ENCODE measurements at regions not wholly inside any gene's neighbourhood (a gene's known extent, or its start where the extent isn't known, plus 50 kb on each side); places are given as distances from the start of the nearest gene placed in this dataset.
"Not testable (repeated sequence)": the region's sequence is repeated elsewhere in the genome, so short reads cannot be mapped to it uniquely, and the experiment has no call there.

DNA sequence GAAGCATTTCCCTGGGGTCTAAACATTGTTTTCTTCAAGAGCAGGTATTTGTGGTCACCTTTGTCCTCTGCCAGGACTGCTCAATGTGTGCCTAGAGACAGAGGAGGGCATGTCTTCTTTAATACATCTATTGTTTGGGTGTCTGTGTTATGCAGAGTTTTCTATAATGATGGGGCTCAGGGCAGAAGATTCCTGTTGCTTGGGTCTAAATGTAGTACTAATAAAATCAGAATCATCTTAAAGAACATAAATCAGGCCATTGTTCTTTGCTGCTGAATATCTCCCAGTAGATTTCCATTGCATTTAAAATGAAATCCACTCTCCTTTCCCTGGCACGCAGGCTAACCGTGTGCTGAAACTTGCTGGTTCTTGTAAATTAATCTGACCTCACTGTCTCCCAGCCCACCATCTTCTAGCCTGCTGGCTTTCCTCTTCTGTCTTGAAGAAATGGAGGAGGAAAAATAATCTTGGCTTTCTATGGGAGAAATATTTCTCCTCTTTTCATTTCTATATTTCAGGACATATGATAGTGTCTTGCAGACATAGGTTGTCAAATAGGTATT, 1396.8 kb downstream of the GATA3 start:
- DNase-seq: no peak

DNA sequence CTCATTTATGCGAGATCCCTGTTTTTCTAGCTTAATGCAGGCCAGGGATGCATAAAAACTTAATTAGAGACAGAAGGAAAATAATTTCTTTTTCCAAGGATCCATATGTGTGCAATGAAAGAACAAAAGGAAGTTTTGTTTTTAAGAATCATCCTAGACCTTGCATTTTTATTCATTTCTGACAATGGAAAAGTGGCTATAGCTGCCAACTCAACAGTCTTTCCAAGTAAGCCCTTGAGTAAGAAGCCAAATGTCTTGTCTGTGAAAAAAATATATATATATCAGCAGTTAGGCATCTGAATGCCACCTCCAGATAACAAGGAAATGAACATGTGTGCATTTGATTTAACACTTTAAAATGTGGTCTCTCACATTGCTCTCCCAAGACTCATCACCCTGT, 1397.6 kb downstream of the GATA3 start:
- no peak for DNase-seq

DNA sequence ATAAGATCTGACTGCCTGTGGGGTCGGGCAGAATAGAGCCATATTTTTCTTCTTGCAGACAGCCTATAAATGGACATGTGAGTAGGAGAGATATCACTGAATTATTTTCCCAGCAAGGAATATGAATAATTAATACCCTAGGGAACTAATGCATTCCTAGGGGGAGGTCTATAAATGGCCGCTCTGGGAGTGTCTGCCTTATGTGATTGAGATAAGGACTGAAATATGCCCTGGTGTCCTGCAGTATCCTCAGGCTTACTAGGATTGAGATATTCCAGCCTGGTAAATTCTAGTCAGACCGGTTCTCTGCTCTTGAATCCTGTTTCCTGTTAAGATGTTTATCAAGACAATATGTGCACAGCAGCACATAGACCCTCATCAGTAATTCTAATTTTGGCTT, 1399.4 kb downstream of the GATA3 start:
- not testable (repeated sequence) for DNase-seq

DNA sequence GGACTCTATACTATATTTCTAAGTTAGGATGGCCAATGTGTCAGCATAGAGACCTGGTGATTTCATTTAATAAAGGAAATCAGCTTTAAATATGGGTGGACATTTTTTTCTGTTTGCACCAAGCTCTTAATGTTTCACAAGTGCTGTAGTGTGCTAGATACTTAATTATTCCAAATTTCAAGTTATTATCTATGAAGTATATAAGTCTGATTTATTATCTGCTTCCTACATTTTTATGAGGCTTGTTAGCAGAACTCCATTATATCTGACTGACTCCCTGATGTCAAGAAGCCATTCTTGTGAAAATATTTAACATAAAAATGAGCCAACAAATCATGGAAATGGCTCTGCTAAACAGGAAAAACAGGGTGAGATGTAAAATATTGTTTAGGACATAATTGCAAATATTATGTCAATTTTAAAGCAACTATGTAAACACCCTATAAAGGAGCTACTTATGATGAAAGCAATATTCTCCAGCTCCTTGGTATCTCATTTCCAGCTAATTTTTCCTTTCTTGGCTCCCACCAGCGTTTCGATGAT, 1415.2 kb downstream of the GATA3 start:
- no peak for DNase-seq

DNA sequence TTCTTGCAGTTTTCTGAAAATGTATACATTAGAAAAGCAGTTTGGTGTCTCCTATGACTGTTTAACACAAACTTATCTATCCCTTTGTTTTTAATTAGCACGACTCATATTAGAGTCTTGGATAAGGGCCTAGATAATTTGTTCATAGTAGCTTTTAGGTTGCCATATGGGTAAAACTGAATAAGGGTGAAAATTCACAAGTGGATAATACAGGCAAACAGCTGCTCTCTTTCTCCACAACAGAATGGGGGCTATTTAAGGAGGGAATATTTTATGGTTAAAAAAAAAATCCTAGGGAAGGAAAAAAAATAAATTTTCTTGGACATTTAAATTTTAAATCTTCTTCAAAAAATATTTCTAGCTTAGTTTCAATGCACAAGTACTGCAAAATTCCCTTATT, 1416.1 kb downstream of the GATA3 start:
- no peak for DNase-seq

DNA sequence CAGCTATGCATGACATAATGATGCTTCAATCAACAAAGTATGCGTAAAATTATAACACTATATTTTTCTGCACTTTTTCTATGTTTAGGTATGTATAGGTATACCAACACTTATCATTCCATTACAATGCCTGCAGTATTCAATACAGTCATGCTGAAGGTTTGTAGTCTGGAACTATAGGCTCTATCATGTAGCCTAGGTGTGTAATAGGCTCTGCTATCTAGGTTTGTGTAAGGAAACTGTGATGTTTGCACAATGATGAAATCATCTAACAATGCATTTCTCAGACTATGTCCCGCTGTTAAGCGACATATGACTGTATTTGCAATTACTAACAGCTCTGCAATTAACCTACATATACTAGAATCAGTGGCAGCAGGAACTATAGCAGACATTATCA, 1447.5 kb downstream of the GATA3 start:
- no peak for DNase-seq

DNA sequence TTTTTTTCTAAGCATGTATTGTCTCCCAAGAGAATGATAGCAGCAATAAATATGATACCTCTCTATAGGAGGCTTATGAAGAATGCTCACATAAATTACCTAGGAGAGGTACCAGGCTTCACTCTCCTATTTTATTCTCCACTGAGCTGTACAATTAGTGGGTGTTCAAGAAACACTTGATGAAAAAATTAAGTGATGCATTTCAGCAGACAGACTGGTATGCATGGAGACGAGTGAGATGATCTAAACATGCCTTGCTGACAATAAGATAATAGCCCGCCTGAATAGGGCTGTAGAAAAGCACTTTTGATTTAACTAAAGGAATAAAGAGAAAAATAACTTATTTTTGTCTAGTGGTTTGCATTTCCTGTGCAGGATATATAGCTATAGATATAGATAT, 1449.7 kb downstream of the GATA3 start:
- no peak for DNase-seq

DNA sequence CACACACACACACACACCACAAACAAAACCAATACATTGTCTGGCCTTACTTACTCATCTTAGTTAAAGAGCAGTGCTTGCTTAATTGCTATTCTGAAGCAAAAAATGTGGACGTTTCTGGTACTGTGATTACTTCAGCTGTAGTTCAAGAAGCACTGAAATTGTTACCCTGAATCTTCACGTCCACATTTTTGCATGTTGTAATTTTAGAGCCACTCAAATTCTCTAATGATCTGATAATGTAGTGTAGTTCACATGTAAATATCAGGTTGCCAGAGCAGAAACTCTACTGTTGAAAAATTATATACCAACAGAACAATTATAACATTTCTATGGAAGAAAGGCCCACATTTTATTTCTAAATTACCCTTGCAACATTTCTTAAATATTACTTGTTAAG, 1451.1 kb downstream of the GATA3 start:
- no peak for DNase-seq

DNA sequence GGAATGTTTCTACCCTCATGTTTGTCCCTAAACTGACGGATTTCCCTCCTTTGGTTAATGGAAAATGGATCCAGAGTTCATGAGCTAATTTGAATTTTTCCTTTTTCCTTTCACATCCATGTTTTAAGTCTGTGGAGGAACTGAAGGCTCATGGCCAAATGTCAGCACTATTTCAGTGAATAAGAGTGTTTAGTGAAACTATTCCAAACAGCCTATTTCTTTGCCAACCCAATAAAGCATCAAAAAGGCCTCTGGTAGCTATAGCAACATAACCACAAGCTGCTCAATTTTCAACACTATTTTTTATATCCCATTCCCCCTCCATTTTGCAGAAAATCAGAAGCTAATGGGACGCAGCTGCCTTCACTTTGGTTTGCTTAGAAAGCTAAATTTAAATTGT, 1454.1 kb downstream of the GATA3 start:
- DNase-seq: no peak

DNA sequence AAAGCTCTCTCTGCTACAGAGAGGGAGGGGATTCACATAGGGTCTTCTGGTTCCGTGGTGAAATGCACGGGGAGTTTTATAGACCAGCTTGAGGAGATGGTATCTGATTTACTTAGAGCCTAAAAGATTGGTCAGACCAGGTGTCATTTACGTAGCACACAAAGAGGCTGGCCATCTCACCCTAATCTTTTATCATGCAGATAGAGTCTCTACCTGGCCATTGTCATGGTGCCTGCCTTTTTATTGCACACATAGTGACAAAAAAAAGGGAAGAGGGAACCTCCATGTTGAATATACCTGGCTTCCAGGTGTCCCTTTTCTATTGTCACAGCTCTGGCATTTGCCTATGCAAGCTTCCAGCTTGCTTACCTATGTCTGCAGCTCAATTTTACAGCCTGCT, 1456.1 kb downstream of the GATA3 start:
- no peak for DNase-seq

DNA sequence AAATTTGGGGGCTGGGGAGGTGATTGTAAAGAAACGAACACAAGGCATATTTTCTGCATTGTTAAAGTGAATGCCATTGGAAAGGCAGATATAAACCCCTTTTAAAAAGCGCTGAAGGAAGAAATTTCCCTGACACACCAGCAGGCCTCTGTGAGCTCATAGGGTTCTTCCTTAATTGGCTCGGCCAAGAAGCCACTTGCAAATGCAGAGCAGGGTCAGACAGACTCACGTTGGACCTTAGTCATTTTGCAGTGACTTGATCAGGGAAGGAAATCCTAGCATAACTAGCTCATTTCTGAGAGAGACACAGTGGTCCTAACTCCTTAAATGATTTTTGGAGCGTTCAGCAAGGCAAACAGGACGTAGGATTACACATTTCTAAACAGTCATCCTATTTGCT, 1461.4 kb downstream of the GATA3 start:
- DNase-seq: peak in 1 of 14 donors; percentile 3

DNA sequence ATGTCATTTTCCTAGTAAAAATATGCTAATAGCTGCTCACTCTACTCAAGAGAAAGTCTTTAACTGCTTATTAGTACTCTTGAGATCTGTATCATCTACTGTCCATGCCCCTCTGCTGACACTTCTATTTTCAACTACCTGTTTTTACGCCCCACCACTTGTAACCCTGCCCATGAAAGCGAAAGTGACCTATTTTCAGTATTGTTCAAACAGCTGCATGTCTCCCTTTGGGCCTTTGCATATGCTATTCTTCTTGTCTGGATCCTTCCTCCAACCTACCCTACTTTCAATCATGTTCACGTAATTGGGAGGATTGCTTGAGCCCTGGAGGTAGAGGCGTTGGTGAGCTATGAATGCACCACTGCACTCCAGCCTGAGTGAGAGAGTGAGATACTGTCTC, 1481.3 kb downstream of the GATA3 start:
- no peak for DNase-seq

DNA sequence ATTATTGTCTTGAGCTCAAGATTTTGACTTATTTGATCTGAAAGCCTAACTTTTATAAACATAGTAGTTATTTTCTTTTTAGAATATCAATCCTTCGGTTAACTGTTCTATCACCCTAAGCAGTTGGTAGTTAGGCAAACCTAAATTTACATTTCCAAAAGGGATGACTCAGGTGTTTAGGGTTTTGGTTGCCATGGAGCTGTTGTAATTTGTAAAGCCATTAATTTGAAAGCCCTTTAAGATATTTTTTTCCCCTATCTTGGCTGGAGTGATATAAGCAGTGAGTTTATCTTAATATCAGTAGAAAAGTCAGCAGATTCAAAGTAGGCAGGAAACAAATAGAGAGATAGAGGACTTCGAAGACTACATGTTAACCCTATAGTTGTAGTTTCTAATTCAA, 1472.6 kb upstream of the CELF2 start:
- DNase-seq: no peak

DNA sequence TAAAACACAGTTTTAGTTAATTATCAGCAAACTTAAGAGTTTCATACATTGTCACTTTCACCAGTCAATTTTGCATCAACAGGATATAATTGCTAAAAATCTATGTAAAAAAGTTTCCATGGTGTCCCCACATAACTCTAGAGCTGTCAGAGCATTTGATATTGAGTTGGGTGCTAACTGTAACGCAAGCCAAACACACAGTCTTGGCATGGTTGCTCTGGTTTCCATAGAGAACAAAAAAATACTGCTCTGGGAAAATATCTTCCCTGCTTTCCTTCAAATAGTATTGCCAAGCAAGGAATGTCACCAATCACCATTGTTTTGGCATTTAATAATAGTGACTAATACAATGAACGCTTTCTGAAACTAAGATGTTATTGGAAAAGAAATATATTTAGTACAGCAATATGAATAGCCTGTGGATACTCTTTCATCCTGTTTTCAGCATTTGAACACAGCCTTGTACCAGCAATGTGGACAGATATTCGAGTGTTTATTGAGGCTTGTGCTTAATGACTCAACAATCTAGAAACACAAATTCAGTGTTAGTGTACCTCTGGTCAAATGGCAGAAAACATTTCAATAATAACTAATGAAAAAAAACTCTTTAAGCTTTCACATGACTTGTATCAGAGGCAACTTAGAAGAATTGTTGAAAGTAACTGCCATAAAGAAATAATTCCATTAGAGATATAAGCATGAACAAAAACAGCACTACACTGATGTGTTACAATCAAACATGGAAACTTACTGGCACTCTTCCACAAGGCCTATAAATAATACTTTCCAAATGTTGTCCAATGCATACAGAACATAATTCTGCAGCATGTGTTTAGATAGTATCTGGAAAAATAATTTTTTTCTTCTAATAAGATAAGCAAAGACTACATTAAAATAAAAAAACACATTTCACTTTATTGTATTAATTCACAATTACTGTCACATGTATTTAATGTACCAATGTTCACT, 1469.5 kb upstream of the CELF2 start:
- DNase-seq: no peak

DNA sequence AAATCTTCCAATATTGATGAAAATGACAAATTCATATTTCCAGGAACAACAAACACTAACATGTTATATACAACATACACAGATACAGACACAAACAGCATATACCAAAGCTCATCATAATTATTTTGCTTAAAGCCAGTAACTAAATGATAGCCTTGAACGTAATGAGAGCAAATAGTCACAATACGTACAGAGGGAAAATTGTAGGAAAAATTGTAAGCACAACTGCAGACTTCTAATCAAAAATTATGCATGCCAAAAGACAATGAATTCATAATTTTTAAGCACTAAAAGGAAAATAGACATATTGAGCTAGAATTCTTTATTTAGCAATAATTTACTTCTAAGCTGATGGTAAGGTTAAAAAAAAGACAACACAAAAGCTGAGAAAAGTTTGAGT, 1466.9 kb upstream of the CELF2 start:
- DNase-seq: no peak

DNA sequence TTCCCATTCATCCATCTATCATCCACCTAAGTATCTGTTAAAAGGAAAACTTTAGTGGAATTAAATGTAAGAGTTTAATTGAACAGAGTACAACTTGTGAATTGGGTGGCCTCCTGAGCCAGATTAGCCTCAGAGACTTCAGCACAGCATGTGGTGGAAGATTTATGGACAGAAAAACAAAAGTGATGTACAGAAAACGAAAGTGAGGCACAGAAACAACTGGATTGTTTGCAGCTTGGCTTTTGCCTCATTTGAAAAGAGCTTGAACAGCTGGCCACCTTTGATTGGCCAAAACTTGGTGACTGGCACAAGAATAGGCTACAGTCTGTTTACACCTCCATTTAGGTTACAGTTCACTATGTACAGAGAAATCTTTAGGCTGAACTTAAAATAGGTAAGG, 1463.4 kb upstream of the CELF2 start:
- DNase-seq: no peak

DNA sequence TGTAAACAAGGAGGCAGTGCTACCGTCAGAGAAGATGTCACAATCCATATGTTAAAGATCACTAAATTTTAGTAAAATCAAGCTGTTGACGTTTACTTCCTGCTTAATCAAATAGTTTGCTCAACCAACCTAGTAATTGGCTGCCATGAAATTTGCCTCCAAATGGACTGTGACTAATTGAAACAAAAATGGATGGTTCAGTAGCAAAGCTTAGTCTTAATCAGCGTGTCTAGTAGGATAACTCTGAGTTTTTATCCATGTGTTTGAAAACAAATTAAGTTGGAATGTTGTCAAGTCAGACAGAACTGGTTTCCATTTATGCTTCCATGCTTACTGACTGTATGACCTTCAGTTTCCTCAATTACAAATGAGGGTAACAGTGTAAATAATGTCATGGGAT, 1456.7 kb upstream of the CELF2 start:
- DNase-seq: no peak

DNA sequence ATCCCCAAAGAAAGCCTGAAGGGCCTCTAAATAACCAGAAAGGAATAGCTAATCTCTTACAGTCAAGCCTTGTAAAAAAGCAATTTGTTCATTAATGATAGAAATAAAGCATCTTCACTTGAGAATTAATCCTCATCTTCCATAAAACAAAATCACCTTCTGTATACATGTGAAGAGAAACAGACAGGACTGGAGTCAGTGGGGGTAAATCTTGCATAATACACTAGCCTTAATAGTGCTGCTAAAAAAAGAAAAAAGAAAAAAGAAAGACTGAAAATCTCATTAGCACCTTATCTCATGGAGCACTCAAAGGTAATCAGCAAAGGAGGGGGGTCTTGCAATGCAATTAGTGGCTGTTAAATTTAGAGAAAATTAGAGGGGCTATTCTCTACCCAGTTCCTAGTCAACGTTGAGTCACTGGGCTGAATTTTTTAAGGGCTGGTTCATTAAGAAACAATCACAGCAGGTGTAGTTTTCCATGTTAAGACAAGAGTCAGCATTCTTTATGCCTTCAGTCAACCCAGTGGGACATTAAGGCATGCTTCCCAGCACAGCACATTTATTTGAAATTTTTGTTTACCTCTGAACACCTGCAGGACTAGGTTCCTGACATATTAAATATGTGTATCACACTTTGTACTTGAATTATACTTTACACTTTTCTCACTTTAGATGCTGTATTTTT, 1455.7 kb upstream of the CELF2 start:
- no peak for DNase-seq

DNA sequence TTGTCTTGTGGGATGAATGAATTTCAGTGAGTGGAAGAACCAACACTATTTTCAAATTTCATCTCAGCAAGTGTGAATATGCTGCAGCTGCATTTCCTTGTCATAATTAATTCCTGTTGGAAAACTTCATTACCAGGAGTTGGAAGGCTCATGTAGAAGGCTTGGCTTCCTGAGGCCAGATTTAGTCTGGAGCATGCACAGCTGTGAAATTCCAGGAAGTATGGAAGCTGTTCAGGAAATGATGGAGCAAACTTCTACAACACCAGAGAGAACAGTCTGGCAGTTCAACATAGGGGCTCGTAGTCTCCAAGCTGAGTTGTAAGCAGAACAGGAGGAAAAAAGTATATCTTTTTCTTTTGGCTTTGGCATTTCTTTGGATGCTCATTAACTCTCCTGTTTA, 1439.9 kb upstream of the CELF2 start:
- no peak for DNase-seq

DNA sequence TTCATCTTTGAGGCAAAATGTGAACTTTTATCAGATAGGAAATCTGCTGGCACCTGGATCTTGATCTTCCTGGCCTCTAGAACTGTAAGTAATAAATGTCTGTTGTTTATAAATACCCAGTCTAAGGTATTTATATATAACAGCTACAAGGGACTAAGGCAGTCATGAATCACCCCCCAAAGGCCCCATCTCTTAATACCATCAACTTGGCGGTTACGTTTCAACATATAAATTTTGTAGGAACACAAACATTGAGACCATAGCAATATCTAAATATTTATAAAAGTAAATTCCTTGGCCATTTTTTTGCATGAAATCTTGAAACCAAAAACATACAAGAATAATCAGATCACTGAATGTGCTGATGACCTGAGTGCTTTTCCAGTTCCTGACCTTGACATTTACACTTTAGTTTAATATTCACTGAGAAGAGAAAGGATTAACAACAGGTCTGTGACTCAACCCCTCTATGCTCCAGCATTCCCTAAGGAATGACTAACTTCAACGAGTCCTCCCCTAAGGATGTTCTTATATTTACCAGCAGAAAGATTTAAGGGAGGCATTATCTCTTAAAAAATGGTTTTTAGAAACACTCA, 1438.5 kb upstream of the CELF2 start:
- DNase-seq: no peak

DNA sequence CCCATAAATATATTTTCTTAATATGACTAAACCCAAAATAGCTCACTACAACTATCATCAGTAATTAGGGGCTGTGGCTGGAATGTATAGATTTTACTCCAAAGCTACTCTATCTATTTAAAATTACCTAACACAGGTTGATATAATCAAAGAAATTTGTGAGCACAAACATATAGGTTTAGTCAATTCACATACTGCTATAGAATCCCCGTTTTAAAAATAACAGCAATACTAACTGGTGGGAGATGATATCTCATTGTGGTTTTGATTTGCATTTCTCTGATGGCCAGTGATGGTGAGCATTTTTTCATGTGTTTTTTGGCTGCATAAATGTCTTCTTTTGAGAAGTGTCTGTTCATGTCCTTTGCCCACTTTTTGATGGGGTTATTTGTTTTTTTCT, 1434.9 kb upstream of the CELF2 start:
- DNase-seq: not testable (repeated sequence)

DNA sequence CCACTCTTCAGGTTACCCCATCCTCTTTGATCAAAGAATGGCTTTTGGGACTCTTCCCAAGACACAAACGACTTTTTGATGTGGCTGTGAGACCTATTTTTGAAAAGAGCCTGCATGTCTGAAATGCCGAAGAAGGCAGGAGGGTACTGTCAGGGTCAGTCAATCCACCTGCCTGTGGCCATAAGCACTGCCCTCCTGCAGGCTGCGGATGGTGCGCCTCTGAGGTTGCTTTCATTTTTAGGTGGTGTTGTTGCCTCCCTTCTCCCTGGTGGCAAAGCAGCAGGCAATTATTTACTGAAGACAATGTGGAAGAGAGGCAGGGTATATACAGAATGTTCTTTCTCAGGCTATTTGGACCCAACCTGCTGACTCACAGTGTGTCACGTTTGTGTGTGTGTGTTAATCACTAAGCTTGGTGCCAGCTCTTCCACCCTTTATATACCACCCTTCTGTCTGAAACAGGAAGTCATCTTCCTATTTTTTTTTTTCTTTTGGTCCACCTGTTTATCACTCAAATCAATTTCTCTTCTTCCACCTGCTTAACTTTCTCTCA, 1421.2 kb upstream of the CELF2 start:
- no peak for DNase-seq

DNA sequence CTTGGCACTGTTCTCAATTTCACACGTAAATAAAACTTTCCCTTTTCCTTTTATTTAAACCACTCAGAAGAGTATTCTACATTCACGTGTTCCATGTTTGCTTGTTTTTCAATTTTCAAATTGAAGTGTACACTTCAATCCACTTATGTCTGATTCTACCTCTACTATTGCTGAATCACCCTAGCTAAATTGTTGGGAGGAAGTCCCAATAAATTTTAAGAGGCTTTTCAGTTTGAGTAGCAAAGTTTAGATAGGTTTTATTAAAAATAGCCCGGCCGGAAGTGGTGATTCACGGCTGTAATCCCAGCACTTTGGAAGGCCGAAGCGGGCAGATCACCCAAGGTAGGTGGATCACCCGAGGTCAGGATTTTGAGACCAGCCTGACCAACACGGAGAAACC, 1414.7 kb upstream of the CELF2 start:
- no peak for DNase-seq
